Small intestine (tissue), 7 donors: ENCODE measurements at regions not wholly inside any gene's neighbourhood (a gene's known extent, or its start where the extent isn't known, plus 50 kb on each side); places are given as distances from the start of the nearest gene placed in this dataset.

Source experiments
- DNase-seq, 2 donors: peaks; one replicate each; pipeline versions ENCODE4 v3.0.0 to v3.0.0-alpha.2; 2013
- FAIRE-seq: peaks from 2 replicates; lab custom pipeline; 2012; peaks lifted over from hg19 to GRCh38; lab: Jason Lieb, UNC
- H3K27ac ChIP-seq, 3 donors: one replicate each; pipeline ENCODE4 v1.5.1; 2013; ENCODE audit warnings: low read length in 2 of 3, mild to moderate bottlenecking in 2 of 3, control low read depth in 1 of 3, inconsistent platforms in 1 of 3, low read depth in 1 of 3, moderate library complexity in 1 of 3
- H3K27me3 ChIP-seq, 3 donors: one replicate each; pipeline ENCODE4 v1.6.1; 2013; ENCODE audit warnings: low read length in 3 of 3, inconsistent platforms in 1 of 3; ENCODE audit not compliant: control insufficient read depth in 3 of 3, insufficient read depth in 3 of 3
- H3K36me3 ChIP-seq, 3 donors: one replicate each; pipeline ENCODE4 v1.6.1; 2013; ENCODE audit warnings: low read length in 3 of 3, inconsistent platforms in 1 of 3, low read depth in 1 of 3, mild to moderate bottlenecking in 1 of 3, moderate library complexity in 1 of 3; ENCODE audit not compliant: control insufficient read depth in 3 of 3, insufficient read depth in 2 of 3
- H3K4me1 ChIP-seq, 3 donors: one replicate each; pipeline ENCODE4 v1.6.1; 2013; ENCODE audit warnings: low read length in 2 of 3, inconsistent platforms in 1 of 3, low read depth in 1 of 3, mild to moderate bottlenecking in 1 of 3, moderate library complexity in 1 of 3; ENCODE audit not compliant: control insufficient read depth in 3 of 3, insufficient read depth in 2 of 3
- H3K4me3 ChIP-seq, 3 donors: one replicate each; pipeline ENCODE4 v1.5.1; 2013; ENCODE audit warnings: low read length in 3 of 3, control low read depth in 1 of 3, inconsistent platforms in 1 of 3, low read depth in 1 of 3, mild to moderate bottlenecking in 1 of 3, moderate library complexity in 1 of 3
- H3K9me3 ChIP-seq, 2 donors: one replicate each; pipeline ENCODE4 v1.6.1; 2013; ENCODE audit warnings: low read depth in 1 of 2, low read length in 1 of 2; ENCODE audit not compliant: control insufficient read depth in 2 of 2, insufficient read depth in 1 of 2
- WGBS, 3 donors: extraction: QIAGEN DNeasy Blood & Tissue Kit; methylation state at CpG; one replicate each; pipeline ENCODE4 v1.1.7; 2013; 5-methylcytosine and 5-hydroxymethylcytosine counted together
- donor health status: healthy with polysubstance abuse.
- donor health status: control.
- donor health status: control.
- donor health status: Bipolar disorder and iron deficiency.
- donor health status: healthy.

DNA sequence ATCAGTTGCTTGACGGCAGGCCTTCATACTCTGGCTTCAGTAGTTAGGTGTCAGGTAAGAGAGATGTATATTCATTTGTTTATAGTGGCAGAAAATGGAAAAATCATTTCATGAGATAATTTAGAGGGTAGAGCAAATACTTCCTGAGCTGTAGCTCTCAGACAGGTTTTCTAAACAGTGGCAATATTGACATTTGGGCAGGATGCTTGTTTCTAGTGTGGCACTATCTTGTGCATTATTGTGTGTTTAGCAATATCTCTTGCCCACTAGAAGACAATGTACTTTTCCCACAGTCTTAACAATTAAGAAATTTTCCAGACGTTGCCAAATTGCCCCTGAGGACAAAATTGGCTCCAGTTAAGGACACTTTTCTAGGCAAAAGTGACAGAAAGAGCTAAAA is 1143.1 kb downstream of the PLA2G4A start:
- Histone ChIP-seq H3K4me3 (no peak overlapping the region), H3K36me3 (no peaks in the 10 kb centered on the region), H3K9me3 (no peaks in the 10 kb centered on the region), H3K27me3 (no peaks in the 10 kb centered on the region), H3K27ac (no peak overlapping the region), H3K4me1 (no peaks in the 10 kb centered on the region)
- FAIRE-seq (no peak), DNase-seq (no peak)
- WGBS, 3 donors, result 51 to 65% (median 55%) methylated on average over 2 of the region's 2 CpGs

DNA sequence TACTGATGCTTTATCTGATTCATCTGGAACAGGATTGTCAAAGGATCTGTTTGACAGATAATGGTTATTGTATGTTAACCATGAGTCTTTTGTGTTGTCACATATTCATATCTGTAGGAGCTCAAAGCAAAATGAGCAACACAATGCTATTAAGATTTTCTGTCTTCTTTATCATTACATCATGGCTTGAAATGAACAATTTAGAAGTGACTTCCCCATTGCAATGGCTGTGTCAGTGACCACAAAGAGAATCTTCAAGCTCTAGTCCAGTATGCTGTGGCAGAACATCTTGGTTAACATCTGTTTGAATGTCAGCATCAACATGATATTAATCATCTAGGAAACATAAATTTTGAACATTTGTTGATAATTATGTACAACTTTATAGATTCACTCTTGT is 1148.5 kb downstream of the PLA2G4A start:
- Histone ChIP-seq H3K27ac (no peak overlapping the region), H3K4me1 (no peaks in the 10 kb centered on the region), H3K36me3 (no peaks in the 10 kb centered on the region), H3K9me3 (no peaks in the 10 kb centered on the region), H3K4me3 (no peak overlapping the region), H3K27me3 (no peaks in the 10 kb centered on the region)
- DNase-seq (no peak), FAIRE-seq (no peak)

DNA sequence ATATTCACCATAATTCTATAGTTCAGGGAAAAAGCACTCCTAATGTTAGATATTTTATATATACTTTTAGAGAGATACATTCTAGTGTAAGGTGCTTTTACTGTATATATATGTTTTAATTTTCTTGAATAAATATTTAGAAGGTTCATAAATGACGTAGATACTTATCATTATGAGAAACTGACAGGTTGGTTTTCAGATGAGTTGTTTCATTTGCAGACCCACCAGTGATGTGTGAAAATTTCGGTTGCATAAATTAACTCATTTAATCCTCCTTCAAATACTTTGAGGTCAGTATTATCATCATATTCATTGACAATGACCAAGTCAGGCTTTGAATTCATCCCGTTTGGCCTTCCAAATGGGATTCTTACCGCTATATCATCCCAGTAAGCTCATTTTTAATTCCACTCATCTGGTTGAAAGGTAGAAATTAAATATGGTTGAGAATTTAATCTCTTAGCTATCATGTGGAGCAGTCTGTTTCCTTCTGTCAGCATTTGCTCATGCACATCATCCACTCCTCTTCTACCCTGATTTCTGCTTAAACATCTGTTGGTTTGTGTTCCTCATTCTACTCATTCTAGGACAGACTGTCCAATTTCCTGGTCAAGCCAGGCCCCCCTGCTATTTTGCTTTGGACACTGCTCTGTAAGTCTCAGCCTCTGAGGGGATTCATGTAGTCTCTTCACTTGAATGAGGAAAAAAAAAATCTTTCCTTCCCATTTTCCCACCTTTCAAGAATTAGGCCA is 1156.6 kb downstream of the PLA2G4A start:
- FAIRE-seq (no peak), DNase-seq (no peak)
- WGBS, 3 donors, result 81 to 88% (median 84%) methylated on average over 4 of the region's 4 CpGs

DNA sequence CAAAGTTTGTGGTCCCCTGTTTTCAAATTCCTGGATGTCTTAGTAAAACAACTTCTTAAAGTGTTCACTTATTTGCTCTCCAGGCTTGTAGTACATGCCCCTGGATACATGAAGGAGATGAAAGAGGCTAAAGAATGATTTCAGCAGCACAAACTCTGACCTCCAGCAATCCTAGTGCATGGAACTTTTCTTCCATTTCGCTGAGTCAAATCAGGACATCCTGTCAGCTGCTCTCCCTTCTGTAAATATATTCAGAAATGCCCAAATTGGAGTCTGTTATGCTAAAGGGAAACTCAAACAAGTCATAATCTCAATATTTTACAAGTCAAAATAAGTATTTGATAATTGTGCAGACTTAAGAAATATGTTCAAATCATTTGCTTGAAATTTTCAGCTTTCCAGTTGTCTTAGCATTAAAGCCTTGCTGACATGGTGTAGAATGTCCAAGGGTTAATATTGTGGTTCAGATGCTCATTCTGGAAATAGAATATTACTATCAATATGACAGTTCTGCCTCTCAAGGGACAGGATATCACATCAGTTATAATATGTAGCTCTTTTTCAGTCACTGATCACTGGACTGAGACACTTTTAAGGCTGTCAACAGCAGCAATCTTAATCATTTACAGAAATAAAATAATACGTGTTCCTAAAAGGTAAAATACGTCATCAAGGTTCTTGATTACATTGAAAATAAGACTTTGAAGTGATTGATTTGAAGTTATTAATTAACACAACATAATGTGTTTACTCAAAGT is 1157.3 kb downstream of the PLA2G4A start:
- H3K27ac ChIP-seq, result no peak overlapping the region
- H3K9me3 ChIP-seq, result no peaks in the 10 kb centered on the region
- no peak for DNase-seq
- WGBS, 3 donors, result 23 to 44% (median 41%) methylated on average over 3 of the region's 3 CpGs
- no peaks in the 10 kb centered on the region for H3K4me1 ChIP-seq
- no peak overlapping the region for H3K4me3 ChIP-seq
- FAIRE-seq, result no peak
- no peaks in the 10 kb centered on the region for H3K36me3 ChIP-seq
- no peaks in the 10 kb centered on the region for H3K27me3 ChIP-seq

More for the DNA sequence above, 1156.6 kb downstream of the PLA2G4A start:
- no peaks in the 10 kb centered on the region for H3K27me3 ChIP-seq
- no peaks in the 10 kb centered on the region for H3K4me1 ChIP-seq
- H3K4me3 ChIP-seq, result no peak overlapping the region
- H3K36me3 ChIP-seq, result no peaks in the 10 kb centered on the region
- no peaks in the 10 kb centered on the region for H3K9me3 ChIP-seq
- no peak overlapping the region for H3K27ac ChIP-seq

DNA sequence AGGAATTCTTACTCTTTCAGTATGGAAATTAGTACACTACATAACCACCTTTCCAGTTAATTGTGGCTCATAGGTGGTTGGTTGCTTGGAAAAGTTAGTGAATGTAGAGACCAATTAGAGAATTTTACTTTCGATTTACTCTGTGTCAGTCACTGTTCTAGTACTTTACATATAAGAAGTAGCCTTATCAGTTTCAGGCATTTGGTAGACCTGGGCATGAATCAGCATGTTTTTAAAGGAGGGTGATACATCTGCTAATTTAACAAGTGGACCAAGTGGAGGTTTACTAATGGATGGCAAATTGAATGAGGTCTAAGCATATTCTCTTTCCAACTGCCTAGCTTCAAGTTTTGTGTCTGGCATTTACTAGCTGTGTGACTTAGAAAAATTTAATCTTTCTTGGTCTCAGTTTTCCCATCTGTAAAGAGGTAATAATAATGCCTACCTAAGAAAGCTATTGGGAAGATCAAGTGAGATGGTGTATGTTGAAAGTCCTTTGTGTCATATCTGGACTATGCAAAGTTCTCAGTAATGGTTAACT is 1158.6 kb downstream of the PLA2G4A start:
- Histone ChIP-seq H3K4me3 (no peak overlapping the region), H3K27me3 (no peaks in the 10 kb centered on the region), H3K27ac (no peak overlapping the region), H3K4me1 (no peaks in the 10 kb centered on the region), H3K36me3 (no peaks in the 10 kb centered on the region), H3K9me3 (no peaks in the 10 kb centered on the region)
- FAIRE-seq (no peak), DNase-seq (no peak)
- 71 to 83% (median 81%) methylated on average over 1 of the region's 1 CpG for WGBS, 3 donors

DNA sequence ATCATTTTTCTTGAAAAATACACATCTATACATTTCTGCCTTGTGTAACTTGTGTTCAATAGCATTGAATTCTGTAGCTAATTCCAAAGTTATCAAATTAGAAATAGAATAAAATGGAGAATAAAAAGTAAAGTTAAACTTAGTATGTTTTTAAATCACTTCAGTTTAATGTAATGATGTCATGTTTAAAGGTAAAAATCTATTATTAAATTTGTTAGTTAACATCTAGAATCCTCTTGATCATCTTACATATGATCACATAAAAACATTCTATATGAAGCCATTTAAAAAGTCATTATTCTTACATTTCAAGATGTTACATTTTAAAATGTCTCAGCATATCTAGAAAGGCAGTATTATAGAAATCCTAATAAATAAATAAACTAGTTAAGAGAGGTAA is 1163.2 kb downstream of the PLA2G4A start:
- Histone ChIP-seq H3K4me1 (no peaks in the 10 kb centered on the region), H3K9me3 (no peaks in the 10 kb centered on the region), H3K36me3 (no peaks in the 10 kb centered on the region), H3K27me3 (no peaks in the 10 kb centered on the region), H3K4me3 (no peak overlapping the region), H3K27ac (no peak overlapping the region)
- FAIRE-seq (peak; percentile 62), DNase-seq (no peak)

DNA sequence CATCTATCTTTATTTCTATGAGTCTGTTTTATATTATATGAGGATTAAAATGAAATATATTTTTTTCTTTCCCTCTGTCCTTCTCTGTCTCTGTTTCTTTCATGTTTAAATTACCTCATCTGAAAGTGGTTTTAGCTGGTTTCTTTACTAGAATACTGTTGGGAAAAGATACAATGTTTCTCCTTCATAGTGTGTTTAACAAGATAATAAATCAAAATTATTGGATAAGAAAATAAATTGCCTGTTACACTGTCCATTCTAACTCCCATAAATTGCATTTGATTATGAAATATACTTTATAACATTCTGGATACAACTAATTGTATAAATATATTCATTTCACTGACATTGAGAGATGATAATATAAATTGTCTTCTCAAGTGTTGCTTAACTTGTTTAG is 1168.0 kb downstream of the PLA2G4A start:
- no peak overlapping the region for H3K27ac ChIP-seq
- no peaks in the 10 kb centered on the region for H3K4me1 ChIP-seq
- no peaks in the 10 kb centered on the region for H3K27me3 ChIP-seq
- FAIRE-seq (peak; percentile 67), DNase-seq (no peak)
- H3K4me3 ChIP-seq, result no peak overlapping the region
- no peaks in the 10 kb centered on the region for H3K36me3 ChIP-seq
- no peaks in the 10 kb centered on the region for H3K9me3 ChIP-seq

DNA sequence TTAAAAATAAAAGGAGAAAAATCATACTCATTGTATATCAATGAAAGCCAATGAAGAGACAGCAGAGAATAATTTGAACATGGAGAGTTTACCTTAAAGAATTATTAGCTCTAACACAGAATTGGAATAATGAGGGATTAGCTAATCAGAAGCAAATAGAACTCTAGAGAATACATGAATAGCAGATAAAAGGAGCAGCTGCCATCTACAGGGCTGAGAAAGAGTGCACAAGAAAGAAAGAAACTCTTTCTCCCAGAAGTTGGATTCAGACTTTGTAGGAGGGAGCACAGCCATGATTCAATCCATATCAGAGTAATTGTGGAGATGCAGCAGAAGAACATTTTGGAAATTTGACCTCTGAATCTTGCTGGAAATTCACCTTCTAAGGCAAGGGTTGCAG is 1171.2 kb downstream of the PLA2G4A start:
- no peaks in the 10 kb centered on the region for H3K9me3 ChIP-seq
- no peaks in the 10 kb centered on the region for H3K27me3 ChIP-seq
- no peak for FAIRE-seq
- H3K36me3 ChIP-seq, result no peaks in the 10 kb centered on the region
- H3K27ac ChIP-seq, result no peak overlapping the region
- H3K4me1 ChIP-seq, result no peaks in the 10 kb centered on the region
- no peak overlapping the region for H3K4me3 ChIP-seq
- DNase-seq, result no peak
